Fibroblast of skin of abdomen (primary cell): ENCODE measurements at regions not wholly inside any gene's neighbourhood (a gene's known extent, or its start where the extent isn't known, plus 50 kb on each side); places are given as distances from the start of the nearest gene placed in this dataset.
"Not testable (repeated sequence)": the region's sequence is repeated elsewhere in the genome, so short reads cannot be mapped to it uniquely, and the experiment has no call there.

Source experiments
- DNase-seq: peaks from one replicate; pipeline ENCODE4 v3.0.0-alpha.2; 2013

DNA sequence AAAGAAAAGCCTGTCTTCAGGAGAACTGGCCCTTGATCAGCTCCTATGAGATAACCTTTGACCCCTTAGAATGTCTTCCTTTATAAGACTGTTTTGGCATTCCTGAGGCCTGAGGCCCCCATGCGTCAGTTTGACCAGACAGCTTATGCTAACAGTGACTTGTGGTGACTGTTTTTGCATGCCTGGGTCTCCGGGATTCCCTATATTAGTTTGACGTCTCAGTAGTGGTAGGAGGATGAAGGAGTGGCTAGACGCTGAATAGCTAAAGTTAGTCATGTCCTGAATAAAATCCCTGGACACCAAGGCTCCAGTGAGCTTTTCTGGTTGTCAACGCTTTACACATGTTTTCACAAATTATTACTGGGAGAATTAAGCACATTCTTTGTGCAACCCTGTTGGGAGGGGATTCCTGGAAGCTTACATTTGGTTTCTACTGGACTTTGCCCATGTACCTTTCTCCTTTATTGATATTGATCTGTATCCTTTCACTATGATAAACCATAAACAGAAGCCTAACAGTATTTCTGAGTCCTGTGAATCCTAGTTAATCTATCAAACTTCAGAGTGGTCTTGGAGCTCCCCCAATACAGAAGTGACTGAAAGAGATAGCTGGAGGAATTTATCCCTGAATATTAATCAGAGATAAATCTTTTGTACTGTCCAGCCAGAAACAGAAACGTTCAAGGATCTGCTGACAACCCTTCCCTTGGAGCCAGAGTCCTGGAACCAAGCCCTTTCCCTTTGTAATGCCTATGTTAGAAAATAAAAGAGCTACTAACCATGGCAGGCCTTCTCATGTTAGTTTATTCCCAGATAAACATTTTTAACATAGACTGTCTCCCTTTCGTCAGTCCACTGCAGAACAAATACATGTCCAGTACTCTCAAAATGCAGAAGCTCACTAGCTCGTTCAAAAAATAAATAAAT, 479.2 kb downstream of the RPS29 start:
- DNase-seq: peak; percentile 32

DNA sequence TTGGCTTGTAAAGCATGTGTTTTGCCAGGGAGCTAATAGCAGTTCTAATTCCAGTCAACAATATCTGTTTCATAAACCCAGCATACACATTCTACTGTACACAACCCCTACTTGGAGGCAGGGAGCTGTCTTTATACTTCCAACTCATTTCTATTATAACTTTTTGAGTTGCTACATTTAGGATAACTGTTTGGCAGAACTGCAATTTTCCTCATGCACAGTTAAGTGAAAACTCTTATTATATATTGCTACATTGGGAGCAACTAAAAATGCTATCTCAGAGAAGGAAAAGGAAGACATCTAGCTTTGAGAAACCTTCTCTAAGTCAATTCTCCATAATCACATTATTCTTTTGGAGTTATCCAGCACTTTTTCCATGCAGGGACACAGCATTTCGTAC, 480.2 kb downstream of the RPS29 start:
- no peak for DNase-seq

DNA sequence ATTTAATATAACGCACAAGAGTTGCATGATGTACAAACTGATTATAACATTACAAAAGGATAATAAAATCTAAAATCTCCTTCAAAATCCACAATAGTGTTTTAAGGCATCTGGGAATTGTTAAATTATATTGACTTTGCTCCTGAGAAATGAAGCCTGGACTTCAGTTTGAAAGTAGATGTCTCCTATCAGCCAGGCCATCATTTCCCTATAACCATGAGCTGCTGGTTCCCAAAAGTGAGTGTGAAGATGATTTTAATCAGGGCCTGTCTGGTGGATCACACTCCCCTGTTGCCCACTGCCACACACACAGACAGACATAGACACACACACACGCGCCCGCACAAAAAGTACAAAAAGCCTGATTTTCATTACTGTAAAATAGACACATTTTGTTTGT, 480.7 kb downstream of the RPS29 start:
- DNase-seq: no peak

DNA sequence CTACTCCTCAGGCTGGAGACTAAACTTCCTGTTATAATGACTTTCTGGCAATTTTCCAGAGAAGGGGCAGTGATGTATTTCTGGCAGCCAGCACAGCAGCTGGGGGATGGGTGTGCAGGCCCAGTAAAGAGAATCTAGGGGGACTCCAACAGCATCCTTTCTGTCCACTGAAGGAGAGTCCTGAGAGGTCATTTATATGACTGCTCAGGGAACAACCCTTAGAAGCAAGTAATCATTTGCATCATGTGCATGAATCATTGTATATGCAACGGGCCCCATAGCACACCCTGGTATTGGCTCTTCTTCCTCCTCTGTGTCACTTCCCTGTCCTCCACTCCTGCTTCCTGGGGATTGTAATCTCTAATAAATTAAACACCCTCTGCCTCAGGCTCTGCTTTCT, 493.8 kb downstream of the RPS29 start:
- DNase-seq: no peak

DNA sequence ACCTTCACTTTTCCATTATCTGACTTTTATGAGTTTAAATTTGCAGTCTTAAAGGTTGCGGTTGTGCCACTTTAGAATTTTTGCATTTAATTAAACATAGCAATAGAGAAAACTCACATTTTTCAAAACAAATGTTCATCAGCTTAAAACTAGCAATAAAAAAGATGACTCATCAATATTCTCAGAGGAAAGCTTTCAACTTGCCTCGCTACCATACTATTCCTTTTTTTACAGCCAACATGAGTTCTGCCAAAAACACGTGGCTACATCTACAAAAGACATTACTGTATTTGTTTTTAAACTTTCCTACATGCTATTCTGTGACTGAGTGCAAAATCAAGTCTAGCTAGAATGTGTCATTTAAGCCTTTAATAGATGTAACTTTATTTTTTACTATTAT, 497.1 kb downstream of the RPS29 start:
- peak; percentile 7 for DNase-seq

DNA sequence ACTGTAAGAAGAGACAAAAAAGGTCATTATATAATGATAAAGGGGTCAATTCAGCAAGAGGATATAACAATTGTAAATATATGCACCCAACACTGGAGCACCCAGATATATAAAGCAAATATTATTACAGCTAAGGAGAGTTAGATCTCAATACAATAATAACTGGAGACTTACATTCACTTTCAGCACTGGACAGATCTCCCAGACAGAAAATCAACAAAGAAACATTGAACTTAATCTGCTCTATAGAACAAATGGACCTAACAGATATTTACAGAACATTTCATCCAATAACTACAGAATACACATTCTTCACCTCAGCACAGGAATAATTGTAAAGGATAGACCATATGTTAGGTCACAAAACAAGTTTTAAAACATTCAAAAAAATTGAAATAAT, 512.9 kb downstream of the RPS29 start:
- DNase-seq: not testable (repeated sequence)

DNA sequence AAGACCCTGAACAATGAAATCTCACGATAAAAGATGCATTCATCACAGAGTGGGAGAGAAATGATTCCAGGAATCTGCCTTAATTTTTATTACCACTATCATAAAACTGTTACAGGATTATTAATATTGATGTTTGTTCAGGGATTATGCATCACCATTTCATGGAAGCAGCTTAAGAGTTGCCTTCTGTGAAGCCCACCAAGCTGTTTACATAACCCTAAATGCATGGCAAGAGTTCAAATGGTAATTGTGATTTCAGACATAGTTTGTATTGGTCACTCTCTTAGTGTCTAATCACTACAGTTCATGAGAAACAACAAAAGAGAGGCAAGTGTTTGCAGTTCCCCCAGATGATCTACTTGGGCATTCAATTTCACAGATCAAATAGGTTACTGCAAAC, 527.7 kb downstream of the RPS29 start:
- no peak for DNase-seq

DNA sequence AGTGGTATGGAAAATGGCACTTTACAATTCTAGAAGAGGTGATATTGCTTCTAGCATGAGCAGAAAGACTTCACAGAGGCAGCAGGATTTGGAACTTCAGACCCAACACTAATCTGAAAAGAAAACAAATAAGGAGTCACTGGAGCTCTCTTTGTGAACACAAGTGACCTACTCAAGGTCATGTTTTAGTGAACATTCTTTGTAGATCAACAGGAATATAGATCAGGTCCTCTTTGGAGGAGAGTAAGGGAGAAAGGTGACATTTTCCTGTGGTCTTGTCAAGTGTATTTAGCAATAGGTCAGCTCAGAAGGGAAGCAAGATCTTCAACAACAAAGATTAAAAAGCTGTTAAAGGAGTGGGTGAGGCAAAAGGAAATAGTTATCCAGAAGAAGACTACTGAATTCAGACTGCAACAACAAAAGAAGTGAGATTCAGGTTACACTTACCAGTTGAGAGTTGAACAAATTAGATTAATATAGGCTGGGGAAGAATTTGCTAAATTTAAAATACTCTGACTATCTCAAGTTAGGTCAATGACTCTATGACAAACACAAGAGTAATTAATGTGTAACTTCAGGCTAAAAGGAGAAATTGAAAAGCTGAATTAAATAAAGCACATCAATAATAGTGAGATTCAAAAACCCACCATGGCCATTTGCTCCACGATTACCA, 528.2 kb downstream of the RPS29 start:
- DNase-seq: no peak

DNA sequence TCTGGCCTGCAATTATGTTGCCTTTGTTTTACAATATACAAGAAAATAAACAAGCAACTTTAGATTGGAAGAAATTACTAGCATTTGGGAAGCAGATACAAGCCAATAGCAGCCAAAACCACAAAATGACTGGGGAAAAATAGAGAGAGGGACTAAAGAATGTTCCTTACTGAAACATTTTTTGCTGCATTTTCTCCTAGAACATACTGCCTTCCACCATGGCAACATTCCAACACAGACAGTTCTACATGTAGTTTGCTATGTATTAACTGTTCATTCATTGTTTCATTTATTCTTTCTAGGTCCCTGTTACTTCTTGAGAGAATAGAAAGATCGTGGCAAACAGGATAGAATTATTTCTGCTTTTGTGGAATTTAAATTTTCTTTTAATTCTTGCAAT, 530.2 kb downstream of the RPS29 start:
- peak; percentile 57 for DNase-seq

DNA sequence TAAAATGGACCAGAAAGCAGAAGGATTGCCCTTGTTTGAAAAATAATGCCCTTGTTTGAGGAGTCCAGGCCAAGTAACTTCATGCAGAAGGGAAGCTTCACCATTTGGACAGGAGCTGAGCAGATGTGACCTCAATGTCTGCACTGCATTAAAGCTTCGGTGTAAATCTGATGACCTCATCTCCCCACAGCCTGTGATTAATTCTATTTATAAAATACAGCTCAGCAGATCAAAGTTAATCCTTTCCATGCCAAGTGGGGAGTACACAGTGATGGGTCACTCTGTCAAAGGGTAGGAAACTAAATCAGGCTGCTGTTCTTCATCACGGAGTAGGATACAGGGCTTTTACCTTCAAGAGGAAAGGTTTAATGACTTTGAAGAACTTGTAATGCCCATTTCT, 533.7 kb downstream of the RPS29 start:
- DNase-seq: peak; percentile 85

DNA sequence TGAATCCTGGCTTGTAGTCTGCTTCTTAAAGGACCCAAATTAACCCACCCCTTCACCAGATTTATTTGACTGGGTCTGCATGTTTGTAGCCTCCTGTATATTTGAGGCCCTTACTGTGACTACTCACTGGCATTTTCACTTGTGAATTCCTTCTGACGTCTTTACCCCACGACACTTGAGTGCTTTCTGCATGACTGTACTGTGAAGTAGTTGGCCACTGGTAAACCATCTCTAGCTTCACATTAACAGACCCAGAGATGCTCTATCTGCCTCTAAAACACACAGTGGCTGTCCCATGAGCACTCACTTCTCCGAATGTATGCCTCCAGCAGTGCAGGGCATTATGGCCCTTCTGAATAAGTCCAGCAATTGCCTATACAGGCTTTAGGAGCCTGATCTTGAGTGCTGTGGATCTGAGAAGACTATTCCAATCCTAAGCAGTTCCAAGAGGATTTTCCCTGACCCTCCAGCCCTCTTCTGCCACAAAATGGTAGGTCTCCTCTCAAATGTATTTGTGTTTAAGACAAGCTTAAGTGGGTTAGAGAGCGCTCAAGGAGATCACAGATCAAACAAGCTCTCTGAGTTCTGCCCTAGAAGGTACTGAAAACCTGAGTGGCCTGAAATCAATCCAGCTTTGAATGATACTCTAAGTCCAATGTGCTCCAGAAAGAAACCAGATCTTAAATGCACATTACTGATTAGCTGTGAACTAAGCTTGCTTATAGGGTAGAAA, 534.7 kb downstream of the RPS29 start:
- peak; percentile 80 for DNase-seq

DNA sequence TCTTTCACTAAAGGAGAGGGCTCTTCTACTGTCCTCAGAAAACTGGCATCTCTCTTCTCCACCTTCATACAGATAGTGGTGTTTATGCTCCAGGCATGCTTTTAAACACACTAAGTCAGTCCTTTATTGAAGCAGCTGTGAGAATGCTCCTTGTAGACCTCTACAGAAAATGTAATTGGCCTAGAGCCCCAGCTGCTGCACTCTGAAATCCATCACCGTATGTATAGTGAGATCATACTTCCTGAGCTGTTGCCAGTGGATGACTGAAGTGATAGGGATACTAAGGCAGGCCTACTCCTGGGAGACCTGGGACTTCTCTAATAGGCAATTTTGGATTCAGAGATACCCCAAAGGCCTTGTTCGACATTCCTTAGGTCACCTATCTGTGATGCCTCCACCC, 535.4 kb downstream of the RPS29 start:
- peak; percentile 66 for DNase-seq

DNA sequence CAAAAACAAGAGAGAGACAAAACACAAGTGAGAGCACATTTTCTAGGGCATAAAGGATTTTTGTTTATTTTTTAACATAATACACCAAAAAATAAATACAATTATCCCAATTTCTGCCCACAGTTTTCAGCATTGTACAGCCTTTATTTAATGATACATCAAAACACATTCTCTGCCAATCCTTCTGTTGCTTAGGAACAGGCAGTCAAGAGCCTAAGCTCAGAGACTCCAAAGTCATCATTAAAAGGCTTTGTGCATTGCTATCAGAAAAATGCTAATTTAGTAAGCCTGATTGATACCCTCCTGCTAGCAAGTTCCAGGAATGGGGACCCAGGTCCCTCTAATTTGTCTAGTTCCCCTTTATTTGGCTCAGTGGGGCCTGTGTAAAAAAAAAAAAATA, 536.5 kb downstream of the RPS29 start:
- DNase-seq: no peak

DNA sequence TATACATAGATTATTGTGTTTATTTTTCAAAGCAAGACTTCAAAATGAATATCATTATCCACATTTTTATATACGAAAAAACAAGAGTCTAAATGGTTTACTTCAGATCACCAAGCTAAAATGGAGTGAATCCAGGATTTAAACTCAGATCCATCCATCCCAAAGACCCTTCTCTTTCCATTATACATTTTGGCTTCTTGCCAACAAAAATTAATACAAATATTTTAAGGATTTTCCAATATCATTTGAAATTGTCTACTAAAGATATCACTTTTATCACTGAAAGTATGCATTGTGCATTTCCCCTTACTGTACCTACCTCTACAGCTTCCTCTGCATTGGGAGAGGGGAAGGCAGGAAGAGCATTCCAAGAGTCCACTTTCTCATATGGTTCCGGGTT, 541.2 kb downstream of the RPS29 start:
- no peak for DNase-seq

DNA sequence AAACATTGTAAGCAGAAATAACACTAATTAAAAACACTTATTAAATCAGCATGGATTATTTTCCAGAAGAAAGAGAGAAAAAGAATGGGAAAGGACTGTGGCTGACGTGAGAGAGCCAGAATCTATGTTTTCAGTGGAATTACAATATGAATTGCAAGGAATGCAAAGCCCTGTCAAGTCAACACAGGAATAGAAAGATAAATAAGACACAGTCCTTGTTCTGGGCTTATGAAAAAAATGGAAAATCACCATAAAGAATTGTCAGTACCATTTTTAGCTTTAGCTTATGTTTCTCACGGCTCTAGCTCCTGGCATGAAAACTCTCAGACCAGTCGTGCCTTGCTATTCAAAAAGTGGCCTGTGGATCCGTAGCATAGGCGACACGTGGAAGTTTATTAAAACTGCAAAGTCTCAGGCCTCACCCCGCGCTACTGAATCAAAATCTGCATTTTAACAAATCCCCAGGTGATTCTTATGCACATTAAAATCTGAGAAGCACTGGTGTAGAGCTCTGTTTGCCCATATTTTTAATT, 549.1 kb downstream of the RPS29 start:
- DNase-seq: no peak

DNA sequence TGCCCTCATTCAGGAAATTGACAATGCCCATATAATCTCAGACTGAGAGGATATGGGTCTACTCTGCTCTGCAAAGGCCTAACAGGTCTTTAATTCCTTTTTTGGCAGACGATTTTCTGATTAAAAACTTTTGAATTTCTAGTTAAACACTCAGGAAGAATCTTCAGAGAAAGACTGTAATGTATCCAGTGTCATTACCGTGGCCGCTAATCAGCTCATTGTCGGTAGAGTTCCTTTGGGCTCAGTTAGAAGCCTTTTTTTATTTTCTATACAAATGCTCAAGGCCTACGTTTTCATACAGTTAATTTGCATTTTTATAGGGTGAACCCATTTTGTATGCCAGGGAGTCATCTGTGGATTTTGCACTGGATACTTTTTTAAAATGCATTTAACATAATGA, 549.9 kb downstream of the RPS29 start:
- DNase-seq: no peak

DNA sequence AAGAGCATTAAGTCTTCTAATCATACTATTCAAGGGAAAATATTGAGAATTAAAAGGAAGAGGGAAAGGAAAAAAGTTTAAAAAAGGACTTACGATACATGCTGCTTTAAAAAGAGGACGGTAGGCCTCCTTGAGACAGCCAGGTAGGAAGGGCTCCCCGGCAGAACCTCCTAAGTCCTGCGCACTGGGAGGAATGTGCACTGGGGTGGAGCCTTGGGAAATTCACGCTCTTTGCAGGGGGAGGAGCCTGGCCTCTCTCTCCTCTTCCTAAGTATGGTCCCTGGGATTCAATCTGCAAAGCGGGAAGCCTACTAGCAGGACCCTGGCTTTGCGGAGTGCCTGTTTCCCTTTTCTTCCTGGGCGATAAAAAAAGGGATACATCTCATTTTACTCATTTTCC, 553.0 kb downstream of the RPS29 start:
- DNase-seq: no peak

DNA sequence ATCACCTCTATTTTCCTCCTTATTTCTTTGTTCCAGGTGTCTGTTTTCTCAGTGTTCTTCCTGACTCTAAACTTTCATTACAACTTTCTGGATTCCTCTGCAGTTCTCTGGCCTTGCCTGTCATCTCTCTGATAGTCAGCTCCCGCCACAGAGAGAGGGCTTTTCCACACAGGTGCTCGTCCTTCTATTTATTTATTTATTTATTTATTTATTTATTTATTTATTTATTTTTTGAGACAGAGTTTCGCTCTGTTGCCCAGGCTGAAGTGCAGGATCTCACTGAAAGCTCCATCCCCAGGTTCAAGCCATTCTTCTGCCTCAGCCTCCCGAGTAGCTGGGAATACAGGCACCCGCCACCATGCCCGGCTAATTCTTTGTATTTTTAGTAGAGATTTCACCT, 554.5 kb downstream of the RPS29 start:
- DNase-seq: not testable (repeated sequence)

DNA sequence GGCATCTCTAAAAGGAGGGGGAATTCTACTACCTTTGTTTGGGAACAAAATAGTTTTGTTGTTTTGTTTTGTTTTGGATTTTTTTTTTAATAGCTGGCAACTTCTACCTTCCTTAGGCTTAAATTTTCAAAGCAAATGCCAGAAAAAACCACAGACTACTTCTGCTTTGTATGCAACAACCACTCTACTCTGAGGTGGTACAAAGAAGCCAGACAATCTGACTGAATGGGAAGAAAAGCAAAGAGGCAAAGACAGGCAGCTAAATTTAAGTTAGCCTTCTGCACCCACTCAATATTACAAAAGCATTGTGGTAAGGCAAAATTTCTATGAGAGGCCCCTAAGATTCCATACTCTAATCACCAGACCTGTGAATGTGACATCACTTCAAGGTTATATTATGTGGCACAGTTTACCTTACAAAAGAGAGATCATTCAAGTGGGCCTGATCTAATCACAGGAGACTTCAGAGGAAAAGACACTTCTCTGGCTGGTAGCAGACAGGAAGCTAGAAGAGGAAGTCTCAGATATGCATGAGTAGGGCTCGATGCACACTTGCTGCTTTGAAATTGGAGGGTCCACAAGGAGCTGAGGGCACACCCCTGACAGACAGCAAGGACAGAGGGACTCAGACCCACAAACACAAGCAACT, 566.6 kb downstream of the RPS29 start:
- no peak for DNase-seq

DNA sequence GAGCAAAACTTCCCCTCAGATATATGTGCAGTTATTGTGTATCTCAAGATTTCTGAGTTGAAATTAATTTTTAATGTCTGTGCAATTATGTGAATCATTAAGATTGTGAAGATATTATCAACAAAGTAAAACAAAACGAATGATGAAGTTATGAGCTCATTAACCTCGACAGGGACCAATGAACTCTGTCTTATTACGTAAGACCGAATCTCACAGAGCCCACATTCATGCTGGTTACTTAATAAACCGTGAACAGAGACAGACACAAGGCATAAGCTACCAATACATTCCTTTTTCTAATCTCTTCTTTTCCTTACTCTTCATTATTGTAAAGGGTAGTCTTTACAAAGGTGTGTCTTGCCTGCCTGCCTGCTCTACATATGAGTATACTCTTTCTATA, 568.7 kb downstream of the RPS29 start:
- no peak for DNase-seq

DNA sequence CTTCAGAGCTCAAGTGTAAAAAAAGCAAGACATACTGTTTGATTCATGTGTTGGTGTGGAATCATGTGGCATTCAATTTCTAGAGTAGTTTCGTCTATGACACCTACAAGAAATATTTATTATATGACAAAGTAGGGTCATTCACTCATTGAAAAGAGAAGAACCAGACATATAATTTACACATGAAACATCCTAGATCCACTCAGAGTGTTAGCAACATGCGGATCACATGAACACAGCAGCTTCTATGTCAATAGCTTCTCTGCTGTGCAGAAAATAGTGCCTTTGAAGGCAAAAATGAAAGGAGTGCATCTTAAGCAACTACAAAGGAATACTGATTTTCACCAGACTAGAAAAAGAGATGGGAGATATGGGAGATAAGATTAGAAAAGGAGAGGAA, 569.8 kb downstream of the RPS29 start:
- no peak for DNase-seq

DNA sequence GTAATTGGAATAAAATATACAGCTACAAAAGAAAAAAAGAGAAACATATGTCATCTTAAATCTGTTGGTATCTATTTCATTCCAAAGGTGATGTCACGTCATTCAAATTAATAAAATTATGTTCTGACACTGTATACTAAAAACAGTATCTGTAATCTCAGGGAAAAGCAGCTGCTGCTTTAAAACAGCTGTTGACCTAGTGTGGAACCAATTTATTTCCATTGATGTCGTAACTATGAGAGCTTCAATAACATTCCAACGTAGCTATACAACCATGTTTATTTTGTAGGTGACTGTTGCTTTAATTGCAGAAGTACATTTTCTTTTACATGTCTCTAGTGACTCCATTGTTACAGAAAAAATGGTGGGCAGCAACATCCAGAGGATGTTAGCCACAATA, 571.7 kb downstream of the RPS29 start:
- DNase-seq: peak; percentile 2

DNA sequence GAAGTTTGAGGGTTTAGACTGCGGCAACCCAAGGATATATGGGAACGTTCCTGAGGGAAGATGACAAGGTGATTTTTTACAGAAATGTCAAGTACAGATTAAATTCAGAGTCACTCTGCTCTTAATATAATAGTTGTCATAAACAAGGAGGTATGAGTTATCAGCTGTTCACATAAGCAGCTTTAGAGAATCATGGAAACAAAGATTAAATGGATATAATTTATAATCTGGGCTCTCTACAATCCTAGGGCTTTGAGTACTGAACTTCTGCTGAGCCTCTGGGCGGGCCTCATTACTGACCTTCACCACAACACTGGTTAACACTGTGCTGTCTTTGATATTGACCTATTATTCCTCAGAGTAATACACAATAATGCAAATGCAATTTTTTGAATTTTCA, 577.8 kb downstream of the RPS29 start:
- DNase-seq: no peak
